GM12873 (cell line): ENCODE measurements at regions not wholly inside any gene's neighbourhood (a gene's known extent, or its start where the extent isn't known, plus 50 kb on each side); places are given as distances from the start of the nearest gene placed in this dataset.
A peak's percentile ranks its signal among the peaks of the same experiment; 100 is the strongest.

ENCODE experiments used
- CTCF ChIP-seq: IDR thresholded peaks from 2 replicates; pipeline ENCODE4 v1.5.1; 2012; ENCODE audit warnings: low read depth, mild to moderate bottlenecking, moderate library complexity, low read length, control low read depth; ENCODE audit not compliant: insufficient read depth; ENCODE audit errors: missing control alignments

- peak; percentile 10 for TF ChIP-seq CTCF
Measured at GRCh38 chr6:66496659-66497058, 789.6 kb upstream of the EYS start.

- no peak for TF ChIP-seq CTCF
Measured at GRCh38 chr6:66489269-66489987, 782.4 kb upstream of the EYS start.

- no peak for TF ChIP-seq CTCF
Measured at GRCh38 chr6:66481216-66481615, 774.2 kb upstream of the EYS start.

- TF ChIP-seq CTCF: no peak
Measured at GRCh38 chr6:66478705-66479104, 771.7 kb upstream of the EYS start.

GRCh38 chr6:66435321-66435720 is 728.3 kb upstream of the EYS start:
- no peak for TF ChIP-seq CTCF

- TF ChIP-seq CTCF: no peak
Measured at GRCh38 chr6:66429210-66429609, 722.2 kb upstream of the EYS start.

- no peak for TF ChIP-seq CTCF
Measured at GRCh38 chr6:66423047-66423446, 716.0 kb upstream of the EYS start.
